Femur (tissue), 1 donor: ENCODE measurements at regions not wholly inside any gene's neighbourhood (a gene's known extent, or its start where the extent isn't known, plus 50 kb on each side); places are given as distances from the start of the nearest gene placed in this dataset.

Experiments
- DNase-seq: peaks from one replicate; pipeline ENCODE4 v3.0.0-alpha.2; 2017

DNA sequence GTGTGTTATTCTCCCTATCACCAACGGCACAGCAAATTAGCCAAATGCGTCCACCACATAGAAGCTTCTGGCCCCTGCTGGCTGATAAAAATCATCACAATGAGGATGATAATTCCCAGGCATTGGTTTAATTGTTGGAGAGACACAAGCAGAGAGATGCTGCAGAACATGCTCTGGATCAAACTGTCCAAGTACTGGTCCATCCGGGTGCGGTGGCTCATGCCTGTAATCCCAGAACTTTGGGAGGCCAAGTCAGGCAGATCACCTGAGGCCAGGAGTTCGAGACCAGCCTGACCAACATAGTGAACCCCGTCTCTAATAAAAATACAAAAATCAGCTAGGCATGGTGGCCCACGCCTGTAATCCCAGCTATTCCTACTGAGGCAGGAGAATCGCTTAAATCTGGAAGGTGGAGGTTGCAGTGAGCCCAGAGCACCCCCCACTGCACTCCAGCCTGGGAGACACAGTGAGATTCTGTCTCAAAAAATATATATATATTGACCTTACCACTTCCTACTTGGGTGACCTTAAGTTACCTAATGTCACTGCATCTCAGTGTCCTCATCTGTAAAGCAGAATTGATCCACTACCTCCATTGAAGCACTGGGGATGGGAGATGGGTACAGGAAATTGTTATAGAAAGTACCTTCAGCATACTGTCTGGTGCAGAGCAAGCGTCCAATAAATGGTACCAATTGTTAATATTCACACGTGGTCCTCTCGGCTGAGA, 83.7 kb upstream of the EGLN3 start:
- no peak for DNase-seq

GRCh38 chr14:34032720-34033119, 81.8 kb upstream of the EGLN3 start:
- DNase-seq = no peak

GRCh38 chr14:34030864-34031263, 80.0 kb upstream of the EGLN3 start:
- peak; percentile 90 for DNase-seq

GRCh38 chr14:34029921-34030334, 79.1 kb upstream of the EGLN3 start:
- peak; percentile 85 for DNase-seq

GRCh38 chr14:34027990-34028495, 77.2 kb upstream of the EGLN3 start:
- DNase-seq = no peak

DNA sequence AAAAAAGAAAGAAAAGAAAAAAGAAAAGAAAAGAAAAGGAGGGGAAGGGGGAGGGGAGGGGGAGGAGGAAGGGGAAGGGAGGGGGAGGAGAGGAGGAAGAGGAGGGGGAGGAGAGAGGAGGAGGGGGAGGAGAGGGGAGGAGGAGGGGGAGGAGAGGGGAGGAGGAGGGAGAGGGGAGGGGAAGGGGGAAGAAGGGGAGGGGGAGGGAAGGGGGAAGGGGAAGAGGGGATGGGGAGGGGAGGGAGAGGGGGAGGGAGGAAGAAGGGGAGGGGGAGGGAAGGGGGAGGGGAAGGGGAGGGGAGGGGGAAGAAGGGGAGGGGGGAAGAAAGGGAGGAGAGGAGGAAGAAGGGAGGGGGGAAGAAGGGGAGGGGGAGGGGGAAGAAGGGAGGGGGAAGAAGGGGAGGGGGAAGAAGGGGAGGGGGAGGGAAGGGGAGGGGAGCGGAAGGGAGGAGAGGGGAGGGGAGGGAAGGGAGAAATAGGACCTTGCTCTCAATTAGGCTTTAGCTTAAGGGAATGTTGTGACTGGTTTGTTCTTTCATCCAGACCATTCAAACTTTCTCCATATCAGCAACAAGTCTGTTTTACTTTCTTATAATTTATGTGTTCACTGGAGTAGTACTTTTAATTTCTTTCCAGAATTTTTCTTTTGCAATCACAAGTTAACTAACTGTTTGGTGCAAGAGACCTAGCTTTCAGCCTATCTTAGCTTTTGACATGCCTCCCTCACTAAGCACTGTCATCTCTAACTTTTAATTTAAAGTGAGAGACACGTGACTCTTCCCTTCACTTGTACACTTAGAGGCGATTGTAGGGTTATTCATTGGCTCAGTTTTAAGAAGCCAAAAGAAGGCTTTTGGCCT, 76.5 kb upstream of the EGLN3 start:
- DNase-seq = no peak

GRCh38 chr14:34025325-34026017, 74.6 kb upstream of the EGLN3 start:
- DNase-seq = no peak

DNA sequence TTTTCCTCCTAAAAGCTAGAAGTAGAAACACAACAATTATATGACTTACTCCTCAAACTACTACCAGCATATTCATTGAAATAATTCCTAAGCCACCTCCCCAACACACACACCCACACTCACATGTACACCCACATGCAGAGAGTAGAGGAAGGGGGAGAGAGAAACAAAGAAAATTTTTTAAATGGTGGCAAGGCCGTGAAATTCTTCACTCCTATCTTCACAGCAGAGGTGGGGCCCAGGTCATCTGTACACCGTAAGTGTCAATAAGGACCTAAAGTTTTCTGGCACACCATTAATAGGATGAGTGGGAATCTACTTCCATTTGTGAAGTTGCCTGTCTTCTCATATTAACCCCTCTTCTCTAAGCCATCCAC, 73.9 kb upstream of the EGLN3 start:
- DNase-seq = no peak

DNA sequence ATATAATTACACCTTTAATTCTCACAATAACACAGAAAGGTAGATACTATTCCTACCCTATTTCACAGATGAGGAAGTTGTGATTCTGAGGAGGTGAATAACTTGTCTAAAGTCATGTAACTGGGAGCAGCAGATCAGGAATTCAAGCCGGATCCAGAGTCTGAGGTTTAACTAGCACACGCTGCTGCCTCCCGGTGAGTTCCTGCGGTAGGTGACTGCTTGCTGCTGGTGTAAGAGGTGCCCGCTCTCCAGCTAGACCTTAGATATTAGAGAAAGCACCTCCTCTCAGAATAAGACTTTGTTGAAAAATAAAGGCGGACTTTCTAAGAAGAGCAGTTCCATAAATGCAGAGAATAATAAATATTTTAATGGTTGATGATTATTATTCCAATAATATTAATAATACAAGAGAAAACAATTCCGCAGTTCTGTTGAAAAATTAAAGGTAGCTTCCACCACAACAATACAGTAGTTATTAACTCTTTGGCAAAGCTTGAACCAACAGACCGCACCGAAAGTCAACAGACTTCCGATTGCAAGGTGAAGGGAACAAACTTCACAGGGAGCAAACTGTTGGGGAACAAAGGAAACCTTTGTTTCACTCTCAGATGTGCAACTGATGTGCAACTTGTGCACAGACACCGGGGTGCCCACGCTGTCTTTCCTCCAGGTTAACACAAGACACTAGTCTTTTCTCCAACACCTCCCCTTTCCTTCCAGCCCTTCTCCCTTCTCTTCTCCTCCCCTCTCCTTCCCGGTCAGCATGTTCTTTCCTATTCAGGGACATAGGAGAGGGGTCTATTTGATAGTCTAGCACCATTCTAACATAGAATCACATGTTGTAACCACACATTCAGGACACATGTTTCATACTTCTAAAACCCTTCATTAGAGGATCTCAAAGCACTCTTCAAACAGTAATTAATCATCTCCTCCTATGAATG, 73.2 kb upstream of the EGLN3 start:
- no peak for DNase-seq

DNA sequence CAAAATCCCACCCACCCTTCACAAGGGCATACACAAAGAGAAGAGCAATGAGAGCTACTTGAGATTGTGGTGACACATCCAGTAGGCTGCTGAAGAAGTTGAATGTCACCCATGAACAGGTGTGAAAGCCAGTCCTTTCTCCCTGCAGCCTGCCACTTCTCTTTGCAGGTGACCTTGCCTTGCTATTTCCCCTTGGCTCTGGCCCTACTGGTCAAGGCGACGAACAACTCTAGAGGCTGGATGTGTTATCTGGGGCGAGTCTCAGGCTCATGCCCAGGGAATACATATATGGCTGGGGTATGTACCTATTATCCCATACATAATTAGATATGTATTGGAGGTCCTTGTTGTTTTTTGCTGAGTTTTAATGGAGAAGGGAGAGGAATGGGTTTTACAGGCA, 70.2 kb upstream of the EGLN3 start:
- no peak for DNase-seq

GRCh38 chr14:34020014-34020413, 69.1 kb upstream of the EGLN3 start:
- no peak for DNase-seq

GRCh38 chr14:34018564-34019244, 67.8 kb upstream of the EGLN3 start:
- DNase-seq = peak; percentile 32

- DNase-seq = no peak
Observed at GRCh38 chr14:34018125-34018524, 67.3 kb upstream of the EGLN3 start.

DNA sequence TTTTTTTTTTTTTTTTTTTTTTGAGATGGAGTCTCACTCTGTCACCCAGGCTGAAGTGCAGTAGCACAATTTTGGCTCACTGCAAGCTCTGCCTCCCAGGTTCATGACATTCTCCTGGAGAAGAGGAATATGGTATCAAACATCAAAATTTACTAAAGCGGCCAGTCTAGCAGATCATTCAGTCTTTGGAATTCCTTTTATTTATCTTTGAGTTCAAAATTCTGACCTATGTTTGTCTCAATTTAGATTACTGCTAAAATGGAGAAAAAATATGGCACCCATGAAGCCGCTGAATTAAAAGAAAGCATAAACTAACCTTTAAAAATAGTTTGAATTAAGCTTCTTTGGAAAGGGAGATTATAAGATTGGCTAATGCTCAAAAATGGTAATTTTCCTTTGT, 64.5 kb upstream of the EGLN3 start:
- DNase-seq = no peak

DNA sequence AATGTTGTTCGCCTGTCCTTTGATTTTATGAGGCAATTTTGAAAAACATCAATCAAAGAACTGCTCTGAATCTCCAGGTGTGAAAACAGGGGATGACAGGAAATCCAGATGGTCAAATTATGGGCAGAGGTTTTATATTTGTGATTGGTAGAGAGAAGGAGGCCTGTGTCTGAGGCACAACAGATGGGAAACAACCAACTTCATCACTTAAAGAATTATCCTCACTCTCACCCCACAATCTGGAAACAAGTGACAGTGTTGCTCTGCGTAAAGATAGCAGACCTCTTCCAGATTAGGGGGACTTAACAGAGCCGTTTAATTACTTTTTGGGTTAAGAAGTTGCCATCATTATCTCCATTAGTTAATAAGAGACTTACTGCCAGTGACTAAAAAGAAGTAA, 64.1 kb upstream of the EGLN3 start:
- DNase-seq = no peak

GRCh38 chr14:34013721-34014060, 62.8 kb upstream of the EGLN3 start:
- no peak for DNase-seq

- DNase-seq = no peak
Observed at GRCh38 chr14:34012978-34013720, 62.3 kb upstream of the EGLN3 start.

GRCh38 chr14:34012369-34012768, 61.5 kb upstream of the EGLN3 start:
- no peak for DNase-seq

DNA sequence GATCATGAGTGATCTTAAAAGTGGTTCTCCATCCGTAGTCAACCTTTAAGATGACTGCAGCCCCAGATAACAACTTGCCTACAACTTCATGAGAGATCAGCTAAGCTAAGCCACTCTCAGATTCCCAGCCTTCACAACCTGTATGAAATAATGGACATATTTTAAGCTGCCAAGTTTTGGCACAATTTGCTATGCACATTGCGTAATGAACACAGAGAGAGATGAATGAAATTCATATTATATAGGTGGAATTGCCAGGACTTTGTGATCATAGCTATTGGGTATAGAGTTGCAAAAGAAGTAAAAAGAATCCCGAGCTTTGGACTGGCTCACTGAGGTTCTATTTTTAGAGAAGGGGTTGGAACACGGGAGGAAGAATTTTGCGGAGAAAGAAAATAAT, 59.1 kb upstream of the EGLN3 start:
- no peak for DNase-seq

DNA sequence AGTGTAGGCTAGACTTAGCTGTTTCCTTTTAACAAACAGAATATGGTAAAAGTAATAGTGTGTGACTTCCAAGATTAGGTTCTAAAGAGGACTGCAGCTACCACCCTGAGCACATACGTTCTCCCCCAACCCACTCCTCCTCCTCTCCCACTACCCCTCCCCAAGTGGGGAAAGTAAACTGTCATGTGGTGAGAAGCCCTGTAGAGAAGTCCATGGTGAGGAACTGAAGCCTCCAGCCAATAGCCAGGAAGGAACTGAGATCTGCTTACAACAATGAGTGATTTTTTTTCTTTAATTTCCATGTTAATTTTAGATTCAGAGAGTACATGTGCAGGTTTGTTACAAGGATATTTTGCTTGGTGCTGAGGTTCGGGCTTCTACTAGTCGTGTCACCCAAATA, 57.0 kb upstream of the EGLN3 start:
- no peak for DNase-seq

- DNase-seq = no peak
Observed at GRCh38 chr14:34005901-34006300, 55.0 kb upstream of the EGLN3 start.
